ENCODE measurements at regions not wholly inside any gene's neighbourhood (a gene's known extent, or its start where the extent isn't known, plus 50 kb on each side); places are given as distances from the start of the nearest gene placed in this dataset.

DNA sequence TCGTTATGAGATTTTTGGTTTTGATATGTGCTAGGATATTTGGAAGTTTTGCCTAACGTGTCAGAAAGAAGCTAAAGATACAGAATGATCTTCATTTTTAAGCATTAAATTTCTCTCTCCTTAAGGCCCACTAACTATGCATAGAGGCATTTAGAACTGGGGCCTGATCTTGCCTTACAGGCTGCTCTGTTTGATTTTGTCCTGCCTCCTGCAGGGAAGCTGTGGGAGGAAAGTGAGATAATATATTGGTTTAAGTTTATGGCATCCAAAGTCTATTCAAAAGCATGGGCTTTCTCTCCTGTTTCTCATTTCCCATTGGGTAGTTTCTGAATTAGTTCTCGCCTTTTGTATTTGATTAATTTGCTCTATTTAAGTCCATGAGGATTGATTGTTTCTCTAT is 250.3 kb upstream of the FBXO33 start:
- H3K27me3 ChIP-seq (ENCODE audit: insufficient read depth, low read depth, low read length): no peaks in the 10 kb centered on the region
- no peaks in the 10 kb centered on the region for H3K36me3 ChIP-seq (ENCODE audit: insufficient read depth, low read length)
- H3K4me3 ChIP-seq (ENCODE audit: low read length): no peak overlapping the region
- H4K20me1 ChIP-seq (ENCODE audit: insufficient read depth): no peaks in the 10 kb centered on the region
- no peak overlapping the region for H3K9ac ChIP-seq (ENCODE audit: low read length)
- no peak overlapping the region for H3K4me2 ChIP-seq (ENCODE audit: low read length)
- no peaks in the 10 kb centered on the region for H3F3A ChIP-seq (ENCODE audit: insufficient read depth, low read length, poor library complexity, severe bottlenecking)
- no peak for TF ChIP-seq POLR2AphosphoS5 (IDR thresholded peaks at IDR 0.05)
- no peak for TF ChIP-seq MXI1 (conservative IDR thresholded peaks at IDR 0.05; ENCODE audit: poor library complexity, severe bottlenecking)
- no peak for TF ChIP-seq SMC3 (conservative IDR thresholded peaks at IDR 0.05; ENCODE audit: poor library complexity)
- no peak for TF ChIP-seq EP300 (conservative IDR thresholded peaks at IDR 0.05; ENCODE audit: poor library complexity, severe bottlenecking)
- TF ChIP-seq, protein P1, sequence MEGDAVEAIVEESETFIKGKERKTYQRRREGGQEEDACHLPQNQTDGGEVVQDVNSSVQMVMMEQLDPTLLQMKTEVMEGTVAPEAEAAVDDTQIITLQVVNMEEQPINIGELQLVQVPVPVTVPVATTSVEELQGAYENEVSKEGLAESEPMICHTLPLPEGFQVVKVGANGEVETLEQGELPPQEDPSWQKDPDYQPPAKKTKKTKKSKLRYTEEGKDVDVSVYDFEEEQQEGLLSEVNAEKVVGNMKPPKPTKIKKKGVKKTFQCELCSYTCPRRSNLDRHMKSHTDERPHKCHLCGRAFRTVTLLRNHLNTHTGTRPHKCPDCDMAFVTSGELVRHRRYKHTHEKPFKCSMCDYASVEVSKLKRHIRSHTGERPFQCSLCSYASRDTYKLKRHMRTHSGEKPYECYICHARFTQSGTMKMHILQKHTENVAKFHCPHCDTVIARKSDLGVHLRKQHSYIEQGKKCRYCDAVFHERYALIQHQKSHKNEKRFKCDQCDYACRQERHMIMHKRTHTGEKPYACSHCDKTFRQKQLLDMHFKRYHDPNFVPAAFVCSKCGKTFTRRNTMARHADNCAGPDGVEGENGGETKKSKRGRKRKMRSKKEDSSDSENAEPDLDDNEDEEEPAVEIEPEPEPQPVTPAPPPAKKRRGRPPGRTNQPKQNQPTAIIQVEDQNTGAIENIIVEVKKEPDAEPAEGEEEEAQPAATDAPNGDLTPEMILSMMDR (IDR thresholded peaks at IDR 0.05; ENCODE audit: poor library complexity, severe bottlenecking): no peak
- no peak for TF ChIP-seq TAF1 (IDR thresholded peaks at IDR 0.05; ENCODE audit: low read depth)
- TF ChIP-seq, protein P2, sequence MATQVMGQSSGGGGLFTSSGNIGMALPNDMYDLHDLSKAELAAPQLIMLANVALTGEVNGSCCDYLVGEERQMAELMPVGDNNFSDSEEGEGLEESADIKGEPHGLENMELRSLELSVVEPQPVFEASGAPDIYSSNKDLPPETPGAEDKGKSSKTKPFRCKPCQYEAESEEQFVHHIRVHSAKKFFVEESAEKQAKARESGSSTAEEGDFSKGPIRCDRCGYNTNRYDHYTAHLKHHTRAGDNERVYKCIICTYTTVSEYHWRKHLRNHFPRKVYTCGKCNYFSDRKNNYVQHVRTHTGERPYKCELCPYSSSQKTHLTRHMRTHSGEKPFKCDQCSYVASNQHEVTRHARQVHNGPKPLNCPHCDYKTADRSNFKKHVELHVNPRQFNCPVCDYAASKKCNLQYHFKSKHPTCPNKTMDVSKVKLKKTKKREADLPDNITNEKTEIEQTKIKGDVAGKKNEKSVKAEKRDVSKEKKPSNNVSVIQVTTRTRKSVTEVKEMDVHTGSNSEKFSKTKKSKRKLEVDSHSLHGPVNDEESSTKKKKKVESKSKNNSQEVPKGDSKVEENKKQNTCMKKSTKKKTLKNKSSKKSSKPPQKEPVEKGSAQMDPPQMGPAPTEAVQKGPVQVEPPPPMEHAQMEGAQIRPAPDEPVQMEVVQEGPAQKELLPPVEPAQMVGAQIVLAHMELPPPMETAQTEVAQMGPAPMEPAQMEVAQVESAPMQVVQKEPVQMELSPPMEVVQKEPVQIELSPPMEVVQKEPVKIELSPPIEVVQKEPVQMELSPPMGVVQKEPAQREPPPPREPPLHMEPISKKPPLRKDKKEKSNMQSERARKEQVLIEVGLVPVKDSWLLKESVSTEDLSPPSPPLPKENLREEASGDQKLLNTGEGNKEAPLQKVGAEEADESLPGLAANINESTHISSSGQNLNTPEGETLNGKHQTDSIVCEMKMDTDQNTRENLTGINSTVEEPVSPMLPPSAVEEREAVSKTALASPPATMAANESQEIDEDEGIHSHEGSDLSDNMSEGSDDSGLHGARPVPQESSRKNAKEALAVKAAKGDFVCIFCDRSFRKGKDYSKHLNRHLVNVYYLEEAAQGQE (IDR thresholded peaks at IDR 0.05; ENCODE audit: borderline replicate concordance): no peak
- TF ChIP-seq RAD21 (conservative IDR thresholded peaks at IDR 0.05): no peak
- no peak for TF ChIP-seq EZH2 (IDR thresholded peaks at IDR 0.05; ENCODE audit: borderline replicate concordance, insufficient read depth, low read length, poor library complexity, severe bottlenecking)
- no peak overlapping the region for H2AFZ ChIP-seq (ENCODE audit: low read depth, low read length)
- H3K79me2 ChIP-seq (replicated peaks; ENCODE audit: insufficient read depth, low read length): no peaks in the 10 kb centered on the region
- H3K9me2 ChIP-seq (ENCODE audit: insufficient read depth, low read length): no peaks in the 10 kb centered on the region
- H3K27ac ChIP-seq (ENCODE audit: low read length): no peak overlapping the region
- H3K9me3 ChIP-seq (ENCODE audit: low read length): no peaks in the 10 kb centered on the region

DNA sequence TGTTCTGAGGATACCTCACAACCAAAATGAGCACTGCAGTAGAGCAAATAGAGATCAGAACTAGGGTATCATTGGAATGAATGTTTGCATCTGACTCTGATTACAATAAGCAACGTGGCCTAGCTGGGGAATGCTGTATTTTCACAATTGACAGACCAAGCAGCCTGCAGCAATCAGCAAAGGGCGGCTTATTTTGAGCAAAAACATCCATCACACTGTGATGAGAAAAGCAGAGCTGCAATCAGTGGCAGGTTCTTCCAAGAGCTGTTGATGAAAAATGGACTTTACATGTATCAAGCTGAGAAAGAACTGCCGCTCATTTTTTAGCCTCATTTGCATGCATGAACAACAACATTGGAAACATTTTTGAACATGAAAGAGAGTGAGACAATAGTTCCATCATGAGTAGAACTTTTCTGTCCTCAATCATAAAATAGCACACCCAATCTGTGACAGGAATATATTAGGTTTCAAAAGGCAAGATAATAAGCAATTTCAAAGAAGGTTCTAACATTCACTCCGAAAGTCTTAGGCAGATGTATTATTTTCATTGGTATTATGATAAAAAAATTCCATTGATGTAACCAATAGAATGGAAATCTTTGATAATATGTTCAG is 249.7 kb upstream of the FBXO33 start:
- Histone ChIP-seq H4K20me1 (ENCODE audit: insufficient read depth) (no peaks in the 10 kb centered on the region), H3K79me2 (replicated peaks; ENCODE audit: insufficient read depth, low read length) (no peaks in the 10 kb centered on the region), H3F3A (ENCODE audit: insufficient read depth, low read length, poor library complexity, severe bottlenecking) (no peaks in the 10 kb centered on the region), H3K9ac (ENCODE audit: low read length) (no peak overlapping the region), H2AFZ (ENCODE audit: low read depth, low read length) (no peak overlapping the region), H3K36me3 (ENCODE audit: insufficient read depth, low read length) (no peaks in the 10 kb centered on the region), H3K4me2 (ENCODE audit: low read length) (no peak overlapping the region), H3K4me3 (ENCODE audit: low read length) (peak overlapping the region; percentile 19), H3K27me3 (ENCODE audit: insufficient read depth, low read depth, low read length) (no peaks in the 10 kb centered on the region), H3K9me2 (ENCODE audit: insufficient read depth, low read length) (no peaks in the 10 kb centered on the region), H3K27ac (ENCODE audit: low read length) (peak overlapping the region; percentile 7), H3K9me3 (ENCODE audit: low read length) (no peaks in the 10 kb centered on the region)
- TF ChIP-seq POLR2AphosphoS5 (IDR thresholded peaks at IDR 0.05): peak; percentile 46
- TF ChIP-seq, protein P1 (IDR thresholded peaks at IDR 0.05; ENCODE audit: poor library complexity, severe bottlenecking): no peak
- TF ChIP-seq EP300 (conservative IDR thresholded peaks at IDR 0.05; ENCODE audit: poor library complexity, severe bottlenecking): peak; percentile 28

All from neural cell (in vitro differentiated cells).